ENCODE measurements at regions not wholly inside any gene's neighbourhood (a gene's known extent, or its start where the extent isn't known, plus 50 kb on each side); places are given as distances from the start of the nearest gene placed in this dataset.

DNA sequence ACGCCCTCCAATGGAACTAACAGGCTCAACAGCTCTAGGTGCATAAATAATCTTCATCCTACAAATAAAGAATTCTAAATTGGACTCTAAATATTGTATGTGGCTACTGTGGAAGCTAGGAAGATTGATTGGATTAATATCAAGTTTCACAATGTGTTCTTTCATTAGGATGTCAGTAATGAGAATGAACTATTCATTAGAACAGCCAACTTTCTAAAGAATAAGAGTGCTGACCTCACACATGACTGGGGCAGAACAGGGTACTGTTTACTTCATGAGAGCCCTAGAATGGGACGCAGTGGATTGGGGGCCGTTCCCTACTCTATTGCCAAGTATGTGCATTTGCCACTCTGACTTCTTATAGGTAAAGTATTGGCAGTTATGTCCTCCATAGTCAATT is 528.2 kb upstream of the RBFOX1 start:
- no peaks in the 10 kb centered on the region for H3K27me3 ChIP-seq
- no peaks in the 10 kb centered on the region for H3K36me3 ChIP-seq
- DNase-seq, result no peak
- H3K4me3 ChIP-seq, result no peak overlapping the region
- in situ Hi-C loops (cut with MboI; ENCODE audit: low pct_ligation_motif_present in 1 of 4, low pct_unique_long_range_greater_than_20kb in 1 of 4, low sequenced_read_pairs in 3 of 4), result no loop called here
- intact Hi-C loops (cut with DNase I; ENCODE audit: low total_unique reads), result no loop called here
- TF ChIP-seq, protein P1, sequence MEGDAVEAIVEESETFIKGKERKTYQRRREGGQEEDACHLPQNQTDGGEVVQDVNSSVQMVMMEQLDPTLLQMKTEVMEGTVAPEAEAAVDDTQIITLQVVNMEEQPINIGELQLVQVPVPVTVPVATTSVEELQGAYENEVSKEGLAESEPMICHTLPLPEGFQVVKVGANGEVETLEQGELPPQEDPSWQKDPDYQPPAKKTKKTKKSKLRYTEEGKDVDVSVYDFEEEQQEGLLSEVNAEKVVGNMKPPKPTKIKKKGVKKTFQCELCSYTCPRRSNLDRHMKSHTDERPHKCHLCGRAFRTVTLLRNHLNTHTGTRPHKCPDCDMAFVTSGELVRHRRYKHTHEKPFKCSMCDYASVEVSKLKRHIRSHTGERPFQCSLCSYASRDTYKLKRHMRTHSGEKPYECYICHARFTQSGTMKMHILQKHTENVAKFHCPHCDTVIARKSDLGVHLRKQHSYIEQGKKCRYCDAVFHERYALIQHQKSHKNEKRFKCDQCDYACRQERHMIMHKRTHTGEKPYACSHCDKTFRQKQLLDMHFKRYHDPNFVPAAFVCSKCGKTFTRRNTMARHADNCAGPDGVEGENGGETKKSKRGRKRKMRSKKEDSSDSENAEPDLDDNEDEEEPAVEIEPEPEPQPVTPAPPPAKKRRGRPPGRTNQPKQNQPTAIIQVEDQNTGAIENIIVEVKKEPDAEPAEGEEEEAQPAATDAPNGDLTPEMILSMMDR (IDR thresholded peaks at IDR 0.05), result no peak
- TF ChIP-seq POLR2AphosphoS5 (IDR thresholded peaks at IDR 0.05), result no peak
- no peak for TF ChIP-seq EP300 (IDR thresholded peaks at IDR 0.05; ENCODE audit: low read depth)
- TF ChIP-seq POLR2A (IDR thresholded peaks at IDR 0.05), result no peak
- WGBS, 2 donors (ENCODE audit: low coverage in 1 of 2), result 50 to 72% methylated on average over 1 to 3 of the region's 3 CpGs
- H3K4me1 ChIP-seq, result no peaks in the 10 kb centered on the region
- no peak overlapping the region for H3K27ac ChIP-seq
- no peaks in the 10 kb centered on the region for H3K9me3 ChIP-seq

DNA sequence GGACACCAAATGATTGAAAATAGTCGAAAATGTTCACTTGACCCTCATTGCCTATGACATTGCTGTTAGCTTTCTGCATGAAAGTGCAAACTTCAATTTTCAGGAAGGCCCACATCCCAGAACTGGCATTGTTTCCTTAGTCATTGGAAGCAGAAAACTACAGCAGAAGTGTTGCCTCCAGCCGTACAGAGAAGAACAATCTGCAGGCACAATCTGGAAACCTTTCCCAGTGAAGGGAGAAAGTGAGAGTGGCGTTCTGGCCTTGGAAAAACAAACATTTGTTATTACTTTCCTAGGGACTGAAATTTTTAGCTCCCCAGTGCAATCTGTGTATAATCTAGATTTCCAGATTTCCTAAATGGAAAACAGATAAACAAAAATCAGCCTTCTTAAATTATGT is 529.5 kb upstream of the RBFOX1 start:
- in situ Hi-C loops (cut with MboI; ENCODE audit: low pct_ligation_motif_present in 1 of 4, low pct_unique_long_range_greater_than_20kb in 1 of 4, low sequenced_read_pairs in 3 of 4) (no loop called here), intact Hi-C loops (cut with DNase I; ENCODE audit: low total_unique reads) (no loop called here)
- Histone ChIP-seq H3K4me3 (no peak overlapping the region), H3K4me1 (no peaks in the 10 kb centered on the region), H3K9me3 (no peaks in the 10 kb centered on the region), H3K27ac (no peak overlapping the region), H3K27me3 (no peaks in the 10 kb centered on the region), H3K36me3 (no peaks in the 10 kb centered on the region)
- no peak for TF ChIP-seq EP300 (IDR thresholded peaks at IDR 0.05; ENCODE audit: low read depth)
- TF ChIP-seq, protein P1 (IDR thresholded peaks at IDR 0.05), result no peak
- WGBS, 2 donors (ENCODE audit: low coverage in 1 of 2), result 45 to 67% methylated on average over 1 to 3 of the region's 3 CpGs
- DNase-seq, result no peak

DNA sequence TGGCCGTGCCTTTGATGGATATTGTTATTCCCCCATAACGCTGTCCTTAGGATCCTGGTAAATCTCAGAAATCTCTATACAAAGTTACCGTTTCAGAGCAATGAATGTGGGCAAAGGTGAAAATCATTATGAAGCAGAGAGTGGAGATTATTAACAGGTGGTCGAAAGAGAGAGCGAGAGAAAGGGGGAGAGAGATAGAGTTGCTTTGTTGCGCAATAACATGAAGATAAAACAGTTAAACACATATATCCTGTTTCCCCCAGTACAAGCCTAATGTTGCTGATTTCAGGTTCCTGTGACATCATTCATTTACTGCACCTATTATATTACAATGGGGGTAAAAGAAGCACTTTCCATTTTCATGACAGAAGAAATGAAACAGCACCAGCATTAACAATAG is 535.4 kb upstream of the RBFOX1 start:
- in situ Hi-C loops (cut with MboI; ENCODE audit: low pct_ligation_motif_present in 1 of 4, low pct_unique_long_range_greater_than_20kb in 1 of 4, low sequenced_read_pairs in 3 of 4), result no loop called here
- intact Hi-C loops (cut with DNase I; ENCODE audit: low total_unique reads), result no loop called here

DNA sequence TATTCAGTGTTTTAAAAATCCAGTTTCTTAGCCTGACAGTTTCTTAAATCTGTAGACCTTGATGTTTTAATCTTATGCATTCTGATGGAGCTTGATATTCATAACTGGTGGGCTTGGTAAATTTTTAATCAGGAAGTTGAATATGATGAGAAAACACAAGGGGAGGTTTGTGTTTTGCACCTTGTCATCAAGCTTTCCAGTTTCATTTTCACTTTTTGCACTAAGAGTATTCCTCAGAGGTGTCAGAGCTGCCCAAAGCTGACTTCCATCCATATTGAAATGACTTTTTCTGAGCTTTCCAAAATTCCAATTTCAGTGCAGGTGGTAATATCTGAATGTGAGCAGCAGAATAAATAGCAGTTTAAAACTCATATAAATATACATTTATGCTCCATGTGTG is 555.0 kb upstream of the RBFOX1 start:
- intact Hi-C loops (cut with DNase I; ENCODE audit: low total_unique reads), result no loop called here

More for the DNA sequence above, 535.4 kb upstream of the RBFOX1 start:
- WGBS, 2 donors (ENCODE audit: low coverage in 1 of 2), result 48 to 56% methylated on average over 6 of the region's 6 CpGs
- DNase-seq, result no peak
- Histone ChIP-seq H3K27ac (no peak overlapping the region), H3K27me3 (no peaks in the 10 kb centered on the region), H3K36me3 (no peaks in the 10 kb centered on the region), H3K4me3 (no peak overlapping the region), H3K9me3 (no peaks in the 10 kb centered on the region), H3K4me1 (no peaks in the 10 kb centered on the region)
- no peak for TF ChIP-seq POLR2A (IDR thresholded peaks at IDR 0.05)
- TF ChIP-seq EP300 (IDR thresholded peaks at IDR 0.05; ENCODE audit: low read depth), result no peak
- TF ChIP-seq, protein P1 (IDR thresholded peaks at IDR 0.05), result no peak
- TF ChIP-seq POLR2AphosphoS5 (IDR thresholded peaks at IDR 0.05), result no peak

More for the DNA sequence above, 555.0 kb upstream of the RBFOX1 start:
- no peak for DNase-seq
- TF ChIP-seq, protein P1 (IDR thresholded peaks at IDR 0.05), result no peak
- no peak for TF ChIP-seq POLR2A (IDR thresholded peaks at IDR 0.05)
- no peak for TF ChIP-seq POLR2AphosphoS5 (IDR thresholded peaks at IDR 0.05)
- TF ChIP-seq EP300 (IDR thresholded peaks at IDR 0.05; ENCODE audit: low read depth), result no peak
- H3K36me3 ChIP-seq, result no peaks in the 10 kb centered on the region
- no peaks in the 10 kb centered on the region for H3K9me3 ChIP-seq
- no peak overlapping the region for H3K27ac ChIP-seq
- H3K4me1 ChIP-seq, result no peaks in the 10 kb centered on the region
- H3K27me3 ChIP-seq, result no peaks in the 10 kb centered on the region
- in situ Hi-C loops (cut with MboI; ENCODE audit: low pct_ligation_motif_present in 1 of 4, low pct_unique_long_range_greater_than_20kb in 1 of 4, low sequenced_read_pairs in 3 of 4), result no loop called here
- H3K4me3 ChIP-seq, result no peak overlapping the region

Measured in transverse colon (tissue), 4 donors.